SK-N-SH (cell line): ENCODE measurements at regions not wholly inside any gene's neighbourhood (a gene's known extent, or its start where the extent isn't known, plus 50 kb on each side); places are given as distances from the start of the nearest gene placed in this dataset.

ENCODE experiments used
- CTCF ChIA-PET: fragments of 300-600, 350-600 bp; formaldehyde crosslinking; extraction: SDS; loops from one replicate; lab custom pipeline; 2021; lab: Yijun Ruan, JAX
- POLR2A ChIA-PET: fragments of 350-600 bp; sonication (Branson Sonifier 250); formaldehyde crosslinking; extraction: SDS; loops from one replicate; lab custom pipeline; 2020; ENCODE audit warnings: antibody characterized with exemption, inconsistent platforms; lab: Yijun Ruan, JAX
- DNase-seq: peaks from one replicate; pipeline ENCODE4 v3.0.0; 2012
- H2AFZ ChIP-seq: fragments of 200-600 bp; sonication (generic); 2 replicates; pipeline ENCODE4 v1.8.1; 2016; ENCODE audit warnings: antibody characterized with exemption, mild to moderate bottlenecking, low read depth
- H3F3A ChIP-seq: fragments of 200-600 bp; sonication (generic); replicated peaks from 2 replicates; pipeline ENCODE3; 2016; ENCODE audit warnings: antibody characterized with exemption, mild to moderate bottlenecking; ENCODE audit not compliant: insufficient read depth
- H3K27ac ChIP-seq, 2 experiments: fragments of 200-500 bp in 1 of 2; fragments of 200-600 bp in 1 of 2; sonication (Bioruptor generic) in 1 of 2; sonication (generic), shearing (Covaris generic) in 1 of 2; 2 replicates each; pipeline versions ENCODE4 v1.5.1 to v1.6.1; 2014 to 2016; ENCODE audit warnings: low read depth in 2 of 2, inconsistent platforms in 1 of 2, low read length in 1 of 2, mild to moderate bottlenecking in 1 of 2, mixed read lengths in 1 of 2
- H3K27me3 ChIP-seq: fragments of 200-600 bp; sonication (generic), shearing (Covaris generic); 2 replicates; pipeline ENCODE4 v1.6.1; 2016; ENCODE audit warnings: mixed run types; ENCODE audit not compliant: insufficient read depth
- H3K36me3 ChIP-seq, 2 experiments: fragments of 200-500 bp in 1 of 2; fragments of 200-600 bp in 1 of 2; sonication (Bioruptor generic) in 1 of 2; sonication (generic) in 1 of 2; replicated peaks in 1 of 2; 2 replicates each; pipeline versions ENCODE3 to v1.5.1; 2014 to 2016; ENCODE audit warnings: low read length in 1 of 2, mild to moderate bottlenecking in 1 of 2; ENCODE audit not compliant: insufficient read depth in 2 of 2, control insufficient read depth in 1 of 2
- H3K4me1 ChIP-seq, 2 experiments: fragments of 200-500 bp in 1 of 2; fragments of 200-600 bp in 1 of 2; sonication (Bioruptor generic) in 1 of 2; sonication (generic), shearing (Covaris generic) in 1 of 2; 2 replicates each; pipeline versions ENCODE4 v1.5.1 to v1.6.1; 2014 to 2016; ENCODE audit warnings: low read depth in 1 of 2, low read length in 1 of 2, mixed run types in 1 of 2; ENCODE audit not compliant: insufficient read depth in 2 of 2, control insufficient read depth in 1 of 2
- H3K4me2 ChIP-seq: fragments of 200-600 bp; sonication (generic), shearing (Covaris generic); 2 replicates; pipeline ENCODE4 v1.6.1; 2017; ENCODE audit warnings: mixed run types
- H3K4me3 ChIP-seq, 2 experiments: fragments of 200-500 bp in 1 of 2; fragments of 200-600 bp in 1 of 2; sonication (Bioruptor generic) in 1 of 2; sonication (generic), shearing (Covaris generic) in 1 of 2; 2 replicates each; pipeline versions ENCODE4 v1.5.1 to v1.8.1; 2014 to 2016; ENCODE audit warnings: low read depth in 2 of 2, inconsistent platforms in 1 of 2, low read length in 1 of 2, mild to moderate bottlenecking in 1 of 2, mixed read lengths in 1 of 2, moderate library complexity in 1 of 2
- H3K79me2 ChIP-seq: fragments of 200-600 bp; sonication (generic); 2 replicates; pipeline ENCODE4 v1.8.1; 2017; ENCODE audit warnings: mild to moderate bottlenecking; ENCODE audit not compliant: insufficient read depth
- H3K9ac ChIP-seq: fragments of 200-600 bp; sonication (generic); 2 replicates; pipeline ENCODE4 v1.6.1; 2017; ENCODE audit warnings: mixed run types
- H3K9me2 ChIP-seq: fragments of 200-600 bp; sonication (generic); 2 replicates; pipeline ENCODE4 v1.6.1; 2017; ENCODE audit warnings: mixed run types
- H3K9me3 ChIP-seq: fragments of 200-600 bp; sonication (generic); 2 replicates; pipeline ENCODE4 v1.6.1; 2017; ENCODE audit warnings: mixed run types, mild to moderate bottlenecking, moderate library complexity
- H4K20me1 ChIP-seq: fragments of 200-600 bp; sonication (generic); 2 replicates; pipeline ENCODE4 v1.6.1; 2017; ENCODE audit warnings: mild to moderate bottlenecking, mixed run types; ENCODE audit not compliant: insufficient read depth
- CHD2 ChIP-seq: fragments of 150-350 bp; IDR thresholded peaks from 2 replicates; pipeline ENCODE4 v1.6.1; 2018; ENCODE audit warnings: low read length; ENCODE audit not compliant: partially characterized antibody
- ELF1 ChIP-seq: IDR thresholded peaks from 2 replicates; pipeline ENCODE4 v1.4.0; 2012
- EP300 ChIP-seq, 2 experiments: IDR thresholded peaks; 2 replicates each; pipeline versions ENCODE4 v1.4.0 to v1.6.1; 2012; ENCODE audit warnings: borderline replicate concordance in 1 of 2, low read depth in 1 of 2, low read length in 1 of 2
- EZH2phosphoT487 ChIP-seq: fragments of 200-600 bp; sonication (generic); IDR thresholded peaks from 2 replicates; pipeline ENCODE4 v1.6.1; 2017; ENCODE audit warnings: low read depth, mixed run types, mild to moderate bottlenecking, antibody characterized with exemption, moderate library complexity, borderline replicate concordance
- FOSL2 ChIP-seq: IDR thresholded peaks from 2 replicates; pipeline ENCODE4 v1.4.0; 2012; ENCODE audit warnings: low read depth, mild to moderate bottlenecking, moderate library complexity, borderline replicate concordance
- FOXM1 ChIP-seq: IDR thresholded peaks from 2 replicates; pipeline ENCODE4 v1.4.0; 2012; ENCODE audit warnings: low read depth, mild to moderate bottlenecking
- GABPA ChIP-seq: IDR thresholded peaks from 2 replicates; pipeline ENCODE4 v1.4.0; 2012; ENCODE audit warnings: low read depth, mild to moderate bottlenecking
- MAX ChIP-seq: IDR thresholded peaks from 2 replicates; pipeline ENCODE4 v1.4.0; 2012; ENCODE audit warnings: low read depth
- MXI1 ChIP-seq: IDR thresholded peaks from 2 replicates; pipeline ENCODE4 v1.6.1; 2012; ENCODE audit warnings: mild to moderate bottlenecking, low read depth, low read length, improper control_type of control experiment
- NFIC ChIP-seq: IDR thresholded peaks from 2 replicates; pipeline ENCODE4 v1.4.0; 2012; ENCODE audit warnings: borderline replicate concordance
- NRF1 ChIP-seq: IDR thresholded peaks from 2 replicates; pipeline ENCODE4 v1.6.1; 2012; ENCODE audit warnings: low read depth, mild to moderate bottlenecking, low read length
- POLR2AphosphoS5 ChIP-seq: IDR thresholded peaks from 2 replicates; pipeline ENCODE4 v1.6.1; 2012; ENCODE audit warnings: low read depth, low read length
- RAD21 ChIP-seq: IDR thresholded peaks from 2 replicates; pipeline ENCODE4 v1.6.1; 2012; ENCODE audit warnings: mild to moderate bottlenecking, low read length
- RCOR1 ChIP-seq: fragments of 150-350 bp; IDR thresholded peaks from 2 replicates; pipeline ENCODE4 v1.6.1; 2017; ENCODE audit warnings: antibody characterized with exemption, low read length
- RFX5 ChIP-seq: IDR thresholded peaks from 2 replicates; pipeline ENCODE4 v1.6.1; 2012; ENCODE audit warnings: mild to moderate bottlenecking, improper control_type of control experiment, low read length
- RXRA ChIP-seq: IDR thresholded peaks from 2 replicates; pipeline ENCODE4 v1.4.0; 2012; ENCODE audit warnings: low read depth, mild to moderate bottlenecking, borderline replicate concordance
- SIN3A ChIP-seq: IDR thresholded peaks from 2 replicates; pipeline ENCODE4 v1.6.1; 2012; ENCODE audit warnings: low read depth, mild to moderate bottlenecking, low read length, moderate library complexity, borderline replicate concordance
- TAF1 ChIP-seq: IDR thresholded peaks from 2 replicates; pipeline ENCODE4 v1.6.1; 2012; ENCODE audit warnings: low read depth, mild to moderate bottlenecking, low read length, moderate library complexity, borderline replicate concordance
- TCF12 ChIP-seq: IDR thresholded peaks from 2 replicates; pipeline ENCODE4 v1.4.0; 2012
- TEAD4 ChIP-seq: IDR thresholded peaks from 2 replicates; pipeline ENCODE4 v1.4.0; 2012; ENCODE audit warnings: mild to moderate bottlenecking, borderline replicate concordance; ENCODE audit not compliant: insufficient read depth
- YY1 ChIP-seq: IDR thresholded peaks from 2 replicates; pipeline ENCODE4 v1.4.0; 2012; ENCODE audit warnings: low read depth, mild to moderate bottlenecking
- TF ChIP-seq, protein P1 (sequence below): IDR thresholded peaks from 2 replicates; pipeline ENCODE4; 2012
- TF ChIP-seq, protein P2 (sequence below): fragments of 150-350 bp; IDR thresholded peaks from 2 replicates; pipeline ENCODE4 v1.6.1; 2017; ENCODE audit warnings: antibody characterized with exemption, low read length, low read depth, borderline replicate concordance
- TF ChIP-seq, protein P3 (sequence below): IDR thresholded peaks from 2 replicates; pipeline ENCODE4 v1.4.0; 2012; ENCODE audit warnings: low read depth, borderline replicate concordance

GRCh38 chr7:118758582-118758981 lies 534.1 kb downstream of the ANKRD7 start:
- H3K27ac ChIP-seq, result no peak overlapping the region
- no peaks in the 10 kb centered on the region for H3K4me1 ChIP-seq
- no peaks in the 10 kb centered on the region for H3K9me3 ChIP-seq
- H3K4me2 ChIP-seq, result no peak overlapping the region
- no peaks in the 10 kb centered on the region for H3K9me2 ChIP-seq
- TF ChIP-seq TAF1 (no peak), NRF1 (no peak), FOXM1 (no peak), SIN3A (no peak), YY1 (no peak), TCF12 (no peak), GABPA (no peak), NFIC (no peak), RCOR1 (no peak), RXRA (no peak), RFX5 (no peak), ELF1 (no peak), EZH2phosphoT487 (no peak)
- TF ChIP-seq, protein P1, sequence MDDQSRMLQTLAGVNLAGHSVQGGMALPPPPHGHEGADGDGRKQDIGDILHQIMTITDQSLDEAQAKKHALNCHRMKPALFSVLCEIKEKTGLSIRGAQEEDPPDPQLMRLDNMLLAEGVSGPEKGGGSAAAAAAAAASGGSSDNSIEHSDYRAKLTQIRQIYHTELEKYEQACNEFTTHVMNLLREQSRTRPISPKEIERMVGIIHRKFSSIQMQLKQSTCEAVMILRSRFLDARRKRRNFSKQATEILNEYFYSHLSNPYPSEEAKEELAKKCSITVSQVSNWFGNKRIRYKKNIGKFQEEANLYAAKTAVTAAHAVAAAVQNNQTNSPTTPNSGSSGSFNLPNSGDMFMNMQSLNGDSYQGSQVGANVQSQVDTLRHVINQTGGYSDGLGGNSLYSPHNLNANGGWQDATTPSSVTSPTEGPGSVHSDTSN, result no peak
- TF ChIP-seq, all 33 proteins: peak for 0
- CTCF ChIA-PET, result no interaction called here
- no peaks in the 10 kb centered on the region for H3K36me3 ChIP-seq
- H3K9ac ChIP-seq, result no peak overlapping the region
- no peak for DNase-seq
- no peaks in the 10 kb centered on the region for H3K79me2 ChIP-seq
- POLR2A ChIA-PET, result no interaction called here
- H3K4me3 ChIP-seq, result no peak overlapping the region
- no peak overlapping the region for H2AFZ ChIP-seq
- H3F3A ChIP-seq, result no peaks in the 10 kb centered on the region
- H3K27me3 ChIP-seq, result no peaks in the 10 kb centered on the region
- H4K20me1 ChIP-seq, result no peaks in the 10 kb centered on the region

DNA sequence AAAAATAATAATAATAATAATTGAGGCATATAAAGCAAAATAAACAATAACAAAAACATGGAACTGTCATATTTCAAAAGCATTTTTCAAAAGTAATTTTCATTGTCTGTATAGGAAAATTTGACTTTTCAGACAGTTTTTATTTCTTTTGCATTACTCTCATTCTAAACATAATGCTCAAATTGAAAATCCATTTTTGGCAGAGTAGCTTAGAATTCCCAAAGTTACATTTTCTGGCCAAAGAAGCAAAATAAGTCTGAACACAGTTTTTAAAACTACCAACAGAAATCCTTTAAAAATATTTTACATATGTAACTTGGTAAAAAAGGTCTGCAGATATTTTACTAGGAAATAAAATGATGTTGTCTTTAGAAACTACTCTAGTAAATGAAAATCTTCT lies 535.4 kb downstream of the ANKRD7 start:
- TF ChIP-seq RFX5 (no peak), YY1 (no peak), TEAD4 (no peak), RAD21 (no peak), FOXM1 (no peak), RXRA (no peak), FOSL2 (no peak), EP300 (IDR thresholded peaks at IDR 0.05; ENCODE audit: borderline replicate concordance in 1 of 2, low read depth in 1 of 2, low read length in 1 of 2) (no peak), CHD2 (no peak), SIN3A (no peak), MAX (no peak), EZH2phosphoT487 (no peak), NFIC (no peak), MXI1 (no peak), POLR2AphosphoS5 (no peak), TAF1 (no peak), ELF1 (no peak)
- TF ChIP-seq, protein P2, sequence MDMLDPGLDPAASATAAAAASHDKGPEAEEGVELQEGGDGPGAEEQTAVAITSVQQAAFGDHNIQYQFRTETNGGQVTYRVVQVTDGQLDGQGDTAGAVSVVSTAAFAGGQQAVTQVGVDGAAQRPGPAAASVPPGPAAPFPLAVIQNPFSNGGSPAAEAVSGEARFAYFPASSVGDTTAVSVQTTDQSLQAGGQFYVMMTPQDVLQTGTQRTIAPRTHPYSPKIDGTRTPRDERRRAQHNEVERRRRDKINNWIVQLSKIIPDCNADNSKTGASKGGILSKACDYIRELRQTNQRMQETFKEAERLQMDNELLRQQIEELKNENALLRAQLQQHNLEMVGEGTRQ, result no peak
- TF ChIP-seq, protein P1, result no peak
- TF ChIP-seq, protein P3, sequence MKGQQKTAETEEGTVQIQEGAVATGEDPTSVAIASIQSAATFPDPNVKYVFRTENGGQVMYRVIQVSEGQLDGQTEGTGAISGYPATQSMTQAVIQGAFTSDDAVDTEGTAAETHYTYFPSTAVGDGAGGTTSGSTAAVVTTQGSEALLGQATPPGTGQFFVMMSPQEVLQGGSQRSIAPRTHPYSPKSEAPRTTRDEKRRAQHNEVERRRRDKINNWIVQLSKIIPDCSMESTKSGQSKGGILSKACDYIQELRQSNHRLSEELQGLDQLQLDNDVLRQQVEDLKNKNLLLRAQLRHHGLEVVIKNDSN, result no peak
- H3K27ac ChIP-seq, result no peak overlapping the region
- CTCF ChIA-PET, result no interaction called here
- no peaks in the 10 kb centered on the region for H3K79me2 ChIP-seq
- POLR2A ChIA-PET, result no interaction called here
- no peaks in the 10 kb centered on the region for H3K36me3 ChIP-seq
- H3K9me3 ChIP-seq, result no peaks in the 10 kb centered on the region
- no peaks in the 10 kb centered on the region for H3F3A ChIP-seq
- H3K4me2 ChIP-seq, result no peak overlapping the region
- H3K27me3 ChIP-seq, result no peaks in the 10 kb centered on the region
- H3K4me1 ChIP-seq, result no peaks in the 10 kb centered on the region
- no peaks in the 10 kb centered on the region for H4K20me1 ChIP-seq
- H2AFZ ChIP-seq, result no peak overlapping the region
- no peak for DNase-seq
- no peaks in the 10 kb centered on the region for H3K9me2 ChIP-seq
- H3K9ac ChIP-seq, result no peak overlapping the region
- H3K4me3 ChIP-seq, result no peak overlapping the region
